ENCODE measurements at regions not wholly inside any gene's neighbourhood (a gene's known extent, or its start where the extent isn't known, plus 50 kb on each side); places are given as distances from the start of the nearest gene placed in this dataset.
"Not testable (repeated sequence)": the region's sequence is repeated elsewhere in the genome, so short reads cannot be mapped to it uniquely, and the experiment has no call there.

GRCh38 chr10:42138023-42138422, 500.3 kb downstream of the ZNF33B start:
- TF ChIP-seq ZNF274 (IDR thresholded peaks at IDR 0.05; ENCODE audit: low read depth, low read length); SUZ12 (IDR thresholded peaks at IDR 0.05; ENCODE audit: extremely low read depth, insufficient read depth, insufficient read length): not testable (repeated sequence)
